ENCODE measurements at regions not wholly inside any gene's neighbourhood (a gene's known extent, or its start where the extent isn't known, plus 50 kb on each side); places are given as distances from the start of the nearest gene placed in this dataset.

- TF ChIP-seq CTCF (IDR thresholded peaks at IDR 0.05) (no peak), CEBPB (IDR thresholded peaks at IDR 0.05) (no peak)
Observed at GRCh38 chr3:72255791-72256559, 471.0 kb upstream of the PROK2 start.
